PC-3 (cell line): ENCODE measurements at regions not wholly inside any gene's neighbourhood (a gene's known extent, or its start where the extent isn't known, plus 50 kb on each side); places are given as distances from the start of the nearest gene placed in this dataset.

Experiments used
- ATAC-seq: fragments of 200-7000 bp; cut with Tn5 transposase; 2 replicates; pipeline ENCODE4 v1.9.1; 2020; ENCODE audit warnings: mild to moderate bottlenecking, moderate library complexity
- BruUV-seq: library from RNA; stranded (reverse); fragments of 400-500 nt; replicated peaks from 2 replicates; lab custom pipeline; 2021; lab: Mats Ljungman, UMichigan
- CTCF ChIA-PET: fragments of 300-600 bp; sonication (Branson Sonifier 250); formaldehyde crosslinking; loops from one replicate; lab custom pipeline; 2022; ENCODE audit warnings: antibody characterized with exemption; lab: Charles Lee
- POLR2A ChIA-PET: fragments of 300-600 bp; sonication (Branson Sonifier 250); formaldehyde crosslinking; loops from one replicate; lab custom pipeline; 2022; ENCODE audit warnings: antibody characterized with exemption; ENCODE audit not compliant: unreplicated experiment; lab: Charles Lee
- DNase-seq: peaks from one replicate; pipeline ENCODE4 v3.0.0-alpha.2; 2015
- H2AFZ ChIP-seq: fragments of 300-600 bp; sonication (generic); 2 replicates; pipeline ENCODE4 v1.6.0; 2016; ENCODE audit warnings: antibody characterized with exemption, low read length
- H3F3A ChIP-seq: fragments of 300-600 bp; sonication (generic); one replicate; pipeline ENCODE4 v1.6.0; 2017; ENCODE audit warnings: antibody characterized with exemption, low read length, control low read depth, mild to moderate bottlenecking; ENCODE audit not compliant: unreplicated experiment
- H3K27ac ChIP-seq: fragments of 300-600 bp; sonication (generic); 2 replicates; pipeline ENCODE4 v1.5.1; 2016; ENCODE audit warnings: mild to moderate bottlenecking, low read length
- H3K27me3 ChIP-seq: fragments of 300-600 bp; sonication (generic); 2 replicates; pipeline ENCODE4 v1.6.1; 2016; ENCODE audit warnings: low read length, mixed read lengths
- H3K36me3 ChIP-seq: fragments of 300-600 bp; sonication (generic); 2 replicates; pipeline ENCODE4 v1.6.1; 2016; ENCODE audit warnings: low read depth, mixed run types, low read length, mixed read lengths
- H3K4me1 ChIP-seq: fragments of 300-600 bp; sonication (generic); 2 replicates; pipeline ENCODE4 v1.5.1; 2016; ENCODE audit warnings: low read length; ENCODE audit not compliant: insufficient read depth
- H3K4me2 ChIP-seq: fragments of 300-600 bp; sonication (generic); 2 replicates; pipeline ENCODE4 v1.6.0; 2016; ENCODE audit warnings: low read length
- H3K4me3 ChIP-seq: fragments of 300-600 bp; sonication (generic); 2 replicates; pipeline ENCODE4 v1.5.1; 2016; ENCODE audit warnings: mild to moderate bottlenecking, low read length, mixed read lengths
- H3K79me2 ChIP-seq: fragments of 300-600 bp; sonication (generic); 2 replicates; pipeline ENCODE4 v1.6.1; 2017; ENCODE audit warnings: low read length, mixed read lengths
- H3K9ac ChIP-seq: fragments of 300-600 bp; sonication (generic); 2 replicates; pipeline ENCODE4 v1.6.0; 2016; ENCODE audit warnings: mild to moderate bottlenecking, low read length
- H3K9me2 ChIP-seq: fragments of 300-600 bp; sonication (generic); replicated peaks from 2 replicates; pipeline ENCODE4 v1.6.1; 2016; ENCODE audit warnings: mixed run types, low read length, mixed read lengths
- H3K9me3 ChIP-seq: fragments of 300-600 bp; sonication (generic); 2 replicates; pipeline ENCODE4 v1.6.1; 2016; ENCODE audit warnings: low read length, mixed read lengths
- H4K20me1 ChIP-seq: fragments of 300-600 bp; sonication (generic); 2 replicates; pipeline ENCODE4 v1.6.1; 2016; ENCODE audit warnings: low read length, mixed read lengths
- EZH2 ChIP-seq: fragments of 300-600 bp; sonication (generic); IDR thresholded peaks from one replicate; pipeline ENCODE4 v1.6.1; 2017; ENCODE audit warnings: antibody characterized with exemption, mild to moderate bottlenecking, low read length; ENCODE audit not compliant: unreplicated experiment
- EZH2phosphoT487 ChIP-seq: fragments of 300-600 bp; sonication (generic); IDR thresholded peaks from 2 replicates; pipeline ENCODE4 v1.6.1; 2018; ENCODE audit warnings: mild to moderate bottlenecking, antibody characterized with exemption, low read length, borderline replicate concordance
- intact Hi-C: fragments of 100-400 bp; cut with micrococcal nuclease; formaldehyde crosslinking; loops from 2 replicates; pipeline ENCODE4 v1.9.0; 2023
- TF ChIP-seq, protein P1 (sequence below): fragments of 300-600 bp; sonication (generic); conservative IDR thresholded peaks from 2 replicates; pipeline ENCODE4 v1.5.1; 2017; ENCODE audit warnings: antibody characterized with exemption, low read depth, mild to moderate bottlenecking, low read length

- no peaks in the 10 kb centered on the region for H3F3A ChIP-seq
- H3K36me3 ChIP-seq = no peaks in the 10 kb centered on the region
- POLR2A ChIA-PET = no interaction called here
- H3K4me1 ChIP-seq = no peaks in the 10 kb centered on the region
- no peaks in the 10 kb centered on the region for H3K9me2 ChIP-seq
- no peaks in the 10 kb centered on the region for H3K9me3 ChIP-seq
- no peak for TF ChIP-seq EZH2
- TF ChIP-seq EZH2phosphoT487 = no peak
- no peaks in the 10 kb centered on the region for H4K20me1 ChIP-seq
- H2AFZ ChIP-seq = no peak overlapping the region
- H3K27me3 ChIP-seq = peaks cover 9% of the 10 kb centered on the region; the same call in 1 of the 2 replicates
- CTCF ChIA-PET = no interaction called here
- BruUV-seq = no TSS peak
- H3K4me2 ChIP-seq = no peak overlapping the region
- ATAC-seq (no peak), DNase-seq (no peak)
- intact Hi-C loops = no loop called here
- H3K4me3 ChIP-seq = no peak overlapping the region
- no peak overlapping the region for H3K9ac ChIP-seq
- no peaks in the 10 kb centered on the region for H3K79me2 ChIP-seq
- no peak overlapping the region for H3K27ac ChIP-seq
Measured at GRCh38 chr4:82076359-82076758, 297.4 kb downstream of the HNRNPD start.

DNA sequence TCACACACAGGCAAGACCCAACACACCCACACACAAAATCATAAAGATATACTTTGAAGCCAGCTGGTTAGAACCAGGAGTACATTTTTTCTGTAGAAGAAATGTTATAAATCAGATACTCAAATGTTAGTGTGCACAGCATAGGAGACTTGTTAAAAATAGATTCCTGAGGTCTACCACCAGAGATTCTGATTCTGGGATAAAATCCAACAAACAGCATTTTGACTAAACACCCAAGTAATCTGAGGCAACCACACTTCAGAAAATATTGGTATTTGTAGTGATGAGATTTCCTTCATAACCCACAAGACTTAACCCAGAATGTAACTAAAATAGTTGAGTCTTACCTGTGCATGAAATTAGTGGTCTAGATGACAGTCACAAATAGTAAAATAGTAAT, 301.8 kb downstream of the HNRNPD start:
- H3K27ac ChIP-seq = no peak overlapping the region
- DNase-seq = no peak
- H3K4me2 ChIP-seq = no peak overlapping the region
- H3K9me3 ChIP-seq = no peaks in the 10 kb centered on the region
- ChIA-PET CTCF (no interaction called here), POLR2A (no interaction called here)
- H3K4me1 ChIP-seq = no peaks in the 10 kb centered on the region
- H3F3A ChIP-seq = no peaks in the 10 kb centered on the region
- H2AFZ ChIP-seq = no peak overlapping the region
- no peaks in the 10 kb centered on the region for H3K36me3 ChIP-seq
- H3K9ac ChIP-seq = no peak overlapping the region
- BruUV-seq = no TSS peak
- no peak for ATAC-seq
- no peaks in the 10 kb centered on the region for H3K79me2 ChIP-seq
- H4K20me1 ChIP-seq = no peaks in the 10 kb centered on the region
- intact Hi-C loops = no loop called here
- H3K9me2 ChIP-seq = no peaks in the 10 kb centered on the region
- peaks cover 27% of the 10 kb centered on the region; the same call in 1 of the 2 replicates for H3K27me3 ChIP-seq
- no peak for TF ChIP-seq EZH2phosphoT487
- no peak for TF ChIP-seq EZH2
- TF ChIP-seq, protein P1, sequence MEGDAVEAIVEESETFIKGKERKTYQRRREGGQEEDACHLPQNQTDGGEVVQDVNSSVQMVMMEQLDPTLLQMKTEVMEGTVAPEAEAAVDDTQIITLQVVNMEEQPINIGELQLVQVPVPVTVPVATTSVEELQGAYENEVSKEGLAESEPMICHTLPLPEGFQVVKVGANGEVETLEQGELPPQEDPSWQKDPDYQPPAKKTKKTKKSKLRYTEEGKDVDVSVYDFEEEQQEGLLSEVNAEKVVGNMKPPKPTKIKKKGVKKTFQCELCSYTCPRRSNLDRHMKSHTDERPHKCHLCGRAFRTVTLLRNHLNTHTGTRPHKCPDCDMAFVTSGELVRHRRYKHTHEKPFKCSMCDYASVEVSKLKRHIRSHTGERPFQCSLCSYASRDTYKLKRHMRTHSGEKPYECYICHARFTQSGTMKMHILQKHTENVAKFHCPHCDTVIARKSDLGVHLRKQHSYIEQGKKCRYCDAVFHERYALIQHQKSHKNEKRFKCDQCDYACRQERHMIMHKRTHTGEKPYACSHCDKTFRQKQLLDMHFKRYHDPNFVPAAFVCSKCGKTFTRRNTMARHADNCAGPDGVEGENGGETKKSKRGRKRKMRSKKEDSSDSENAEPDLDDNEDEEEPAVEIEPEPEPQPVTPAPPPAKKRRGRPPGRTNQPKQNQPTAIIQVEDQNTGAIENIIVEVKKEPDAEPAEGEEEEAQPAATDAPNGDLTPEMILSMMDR = no peak
- H3K4me3 ChIP-seq = no peak overlapping the region

DNA sequence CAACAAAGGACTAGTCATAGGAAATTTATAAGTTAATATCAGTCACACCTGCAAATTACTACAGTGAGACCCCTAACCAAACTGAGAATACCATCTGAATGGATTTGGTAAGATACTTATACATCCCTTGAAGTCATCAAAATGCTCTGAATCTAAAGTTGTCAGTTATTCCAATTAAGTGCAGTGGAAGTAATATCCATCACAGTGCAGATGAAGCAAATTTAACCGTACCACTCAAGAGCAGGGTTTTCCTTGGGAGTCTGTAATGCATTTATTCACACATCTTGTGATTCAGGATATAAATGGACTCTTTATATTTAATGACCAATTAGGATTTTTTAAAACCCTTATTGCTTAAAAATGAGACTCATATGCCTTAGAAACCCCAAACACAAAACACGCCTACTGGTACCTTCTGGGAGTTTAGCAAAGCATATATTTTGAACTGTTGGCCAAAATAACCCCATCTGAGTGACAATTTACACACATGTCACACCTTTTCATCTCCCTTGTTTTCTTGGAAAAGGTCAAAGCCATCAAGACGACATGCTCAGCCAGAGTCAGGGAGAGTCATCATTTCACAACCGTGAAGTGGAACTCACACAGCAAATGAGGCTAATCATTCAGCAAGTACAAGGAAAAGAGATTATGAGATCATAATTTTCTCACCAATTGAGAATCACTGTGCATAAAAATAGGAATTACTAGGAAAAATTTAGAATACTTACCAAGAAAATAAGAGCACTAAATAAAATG, 303.7 kb downstream of the HNRNPD start:
- Histone ChIP-seq H3K4me1 (no peaks in the 10 kb centered on the region), H3K27me3 (peaks cover 27% of the 10 kb centered on the region; the same call in 1 of the 2 replicates), H3K36me3 (no peaks in the 10 kb centered on the region), H3F3A (no peaks in the 10 kb centered on the region), H3K9me3 (no peaks in the 10 kb centered on the region), H3K27ac (no peak overlapping the region), H3K9ac (no peak overlapping the region), H3K9me2 (no peaks in the 10 kb centered on the region), H4K20me1 (no peaks in the 10 kb centered on the region), H3K4me3 (no peak overlapping the region), H3K79me2 (no peaks in the 10 kb centered on the region), H3K4me2 (no peak overlapping the region), H2AFZ (no peak overlapping the region)
- ATAC-seq = no peak
- intact Hi-C loops = no loop called here
- TF ChIP-seq EZH2phosphoT487 (no peak), EZH2 (no peak)
- TF ChIP-seq, protein P1 = no peak
- DNase-seq = no peak
- BruUV-seq = no TSS peak
- ChIA-PET CTCF (no interaction called here), POLR2A (no interaction called here)
